GM23338 (cell line): ENCODE measurements at regions not wholly inside any gene's neighbourhood (a gene's known extent, or its start where the extent isn't known, plus 50 kb on each side); places are given as distances from the start of the nearest gene placed in this dataset.

ENCODE experiments used
- ATAC-seq: fragments of 200-7000 bp; cut with Tn5 transposase; 3 replicates; pipeline ENCODE4 v1.9.1; 2020
- DNase-seq: peaks from one replicate; pipeline ENCODE4 v3.0.0-alpha.2; 2015; ENCODE audit warnings: low spot score
- H2AFZ ChIP-seq: fragments of 200-600 bp; sonication (generic); 2 replicates; pipeline ENCODE4 v1.8.0; 2016; ENCODE audit warnings: antibody characterized with exemption, mild to moderate bottlenecking, moderate library complexity
- H3F3A ChIP-seq: fragments of 200-600 bp; sonication (generic); replicated peaks from 2 replicates; pipeline ENCODE4 v1.8.0; 2017; ENCODE audit warnings: antibody characterized with exemption, mixed run types, low read depth
- H3K27ac ChIP-seq: fragments of 200-600 bp; sonication (generic); 2 replicates; pipeline ENCODE4 v1.6.1; 2016; ENCODE audit warnings: low read depth
- H3K27me3 ChIP-seq: fragments of 200-600 bp; sonication (generic); 2 replicates; pipeline ENCODE4 v1.8.0; 2016; ENCODE audit warnings: mild to moderate bottlenecking, mixed run types, moderate library complexity; ENCODE audit not compliant: insufficient read depth
- H3K36me3 ChIP-seq: fragments of 200-600 bp; sonication (generic); 2 replicates; pipeline ENCODE4 v1.8.0; 2016; ENCODE audit warnings: mild to moderate bottlenecking; ENCODE audit not compliant: insufficient read depth
- H3K4me1 ChIP-seq: fragments of 200-600 bp; sonication (generic); 2 replicates; pipeline ENCODE4 v1.8.0; 2016; ENCODE audit warnings: mild to moderate bottlenecking, moderate library complexity; ENCODE audit not compliant: insufficient read depth
- H3K4me2 ChIP-seq: fragments of 200-600 bp; sonication (generic); 2 replicates; pipeline ENCODE4 v1.7.1; 2017; ENCODE audit warnings: mixed run types
- H3K4me3 ChIP-seq: fragments of 200-600 bp; sonication (generic); 2 replicates; pipeline ENCODE4 v1.6.1; 2016; ENCODE audit warnings: mixed run types
- H3K79me2 ChIP-seq: fragments of 200-600 bp; sonication (generic); replicated peaks from 2 replicates; pipeline ENCODE4 v1.8.0; 2017; ENCODE audit warnings: mild to moderate bottlenecking; ENCODE audit not compliant: insufficient read depth
- H3K9me2 ChIP-seq: fragments of 200-600 bp; sonication (generic); 2 replicates; pipeline ENCODE4 v1.8.0; 2017; ENCODE audit not compliant: insufficient read depth
- H4K20me1 ChIP-seq: fragments of 200-600 bp; sonication (generic); replicated peaks from 2 replicates; pipeline ENCODE4 v1.8.0; 2017; ENCODE audit warnings: mild to moderate bottlenecking; ENCODE audit not compliant: insufficient read depth
- H3K27ac Mint-ChIP-seq: 2 replicates; pipeline ENCODE4 v1.8.0; 2020; ENCODE audit warnings: inconsistent platforms, mild to moderate bottlenecking, moderate library complexity, mixed read lengths
- H3K27me3 Mint-ChIP-seq: 3 replicates; pipeline ENCODE4 v1.8.0; 2022; ENCODE audit warnings: low read depth, mild to moderate bottlenecking, moderate library complexity, mixed read lengths, inconsistent platforms; ENCODE audit not compliant: insufficient read depth, poor library complexity
- H3K36me3 Mint-ChIP-seq: 3 replicates; pipeline ENCODE4 v1.8.0; 2021; ENCODE audit warnings: low read depth, mild to moderate bottlenecking, inconsistent platforms, moderate library complexity, mixed read lengths
- H3K4me1 Mint-ChIP-seq: 3 replicates; pipeline ENCODE4 v1.8.0; 2020; ENCODE audit warnings: mild to moderate bottlenecking, inconsistent platforms, mixed read lengths
- H3K4me3 Mint-ChIP-seq: 3 replicates; pipeline ENCODE4 v1.8.0; 2021; ENCODE audit warnings: moderate library complexity, mild to moderate bottlenecking, inconsistent platforms, mixed read lengths
- H3K9me3 Mint-ChIP-seq: 3 replicates; pipeline ENCODE4 v1.8.0; 2020; ENCODE audit warnings: moderate library complexity, mild to moderate bottlenecking, inconsistent platforms, mixed read lengths
- CREB1 ChIP-seq: fragments of 250-450 bp; sonication (Bioruptor Pico); IDR thresholded peaks from 2 replicates; pipeline ENCODE4 v1.5.0; 2020; ENCODE audit warnings: low read depth, mild to moderate bottlenecking, moderate library complexity
- CTCF ChIP-seq, 2 experiments: fragments of 200-600 bp in 1 of 2; sonication (generic) in 1 of 2; conservative IDR thresholded peaks; 2 replicates each; pipeline versions ENCODE4 v1.5.1 to v1.6.1; 2016 to 2017; ENCODE audit warnings: antibody characterized with exemption in 2 of 2, low read depth in 2 of 2, mild to moderate bottlenecking in 2 of 2, moderate library complexity in 1 of 2
- EZH2 ChIP-seq: fragments of 200-600 bp; sonication (generic); IDR thresholded peaks from one replicate; pipeline ENCODE4 v1.8.0; 2017; ENCODE audit warnings: antibody characterized with exemption, mild to moderate bottlenecking, low read depth; ENCODE audit not compliant: unreplicated experiment
- EZH2phosphoT487 ChIP-seq: fragments of 200-600 bp; sonication (generic); IDR thresholded peaks from one replicate; pipeline ENCODE4 v1.8.1; 2018; ENCODE audit warnings: antibody characterized with exemption; ENCODE audit not compliant: unreplicated experiment
- JUNB ChIP-seq: IDR thresholded peaks from one replicate; pipeline ENCODE4 v1.6.1; 2016; ENCODE audit warnings: antibody characterized with exemption; ENCODE audit not compliant: unreplicated experiment
- POLR2AphosphoS5 ChIP-seq: IDR thresholded peaks from 2 replicates; pipeline ENCODE4 v1.6.1; 2016; ENCODE audit warnings: antibody characterized with exemption, low read depth
- REST ChIP-seq: IDR thresholded peaks from one replicate; pipeline ENCODE4 v1.6.1; 2018; ENCODE audit warnings: antibody characterized with exemption; ENCODE audit not compliant: unreplicated experiment
- STAT1 ChIP-seq: IDR thresholded peaks from one replicate; pipeline ENCODE4 v1.6.1; 2016; ENCODE audit warnings: antibody characterized with exemption; ENCODE audit not compliant: unreplicated experiment
- ZNF114 ChIP-seq: fragments of 250-450 bp; sonication (Bioruptor Pico); IDR thresholded peaks from 2 replicates; pipeline ENCODE4 v1.5.0; 2020; ENCODE audit warnings: mild to moderate bottlenecking, moderate library complexity
- ZNF331 ChIP-seq: fragments of 250-450 bp; sonication (Bioruptor Pico); IDR thresholded peaks from 2 replicates; pipeline ENCODE4 v1.5.0; 2020; ENCODE audit warnings: low read depth, mild to moderate bottlenecking, moderate library complexity
- ZNF462 ChIP-seq: fragments of 250-450 bp; sonication (Bioruptor Pico); IDR thresholded peaks from 2 replicates; pipeline ENCODE4 v1.5.0; 2020; ENCODE audit warnings: mild to moderate bottlenecking, moderate library complexity

GRCh38 chr18:1680108-1680507 lies 775.4 kb downstream of the ADCYAP1 start:
- Histone ChIP-seq H3K4me1 (no peaks in the 10 kb centered on the region), H3K36me3 (no peaks in the 10 kb centered on the region), H2AFZ (no peak overlapping the region), H4K20me1 (no peaks in the 10 kb centered on the region), H3F3A (no peaks in the 10 kb centered on the region), H3K27ac (no peak overlapping the region), H3K4me3 (no peak overlapping the region), H3K4me2 (no peak overlapping the region), H3K27me3 (no peaks in the 10 kb centered on the region), H3K9me2 (no peaks in the 10 kb centered on the region), H3K79me2 (no peaks in the 10 kb centered on the region)
- no peak for ATAC-seq
- no peak for TF ChIP-seq CTCF (conservative IDR thresholded peaks at IDR 0.05; ENCODE audit: low read depth in 2 of 2)
- TF ChIP-seq REST = no peak
- no peak for TF ChIP-seq STAT1
- TF ChIP-seq ZNF331 = no peak
- TF ChIP-seq EZH2 = no peak
- no peak for TF ChIP-seq CREB1 (CRISPR knock-in tag)
- no peak for TF ChIP-seq EZH2phosphoT487
- no peak for TF ChIP-seq ZNF462
- no peak for TF ChIP-seq ZNF114
- TF ChIP-seq POLR2AphosphoS5 = no peak
- no peak for TF ChIP-seq JUNB
- Mint-ChIP-seq H3K36me3 (no peaks in the 10 kb centered on the region), H3K27me3 (no peaks in the 10 kb centered on the region), H3K4me3 (no peak overlapping the region), H3K9me3 (no peaks in the 10 kb centered on the region), H3K27ac (no peak overlapping the region), H3K4me1 (peaks cover 9% of the 10 kb centered on the region)
- no peak for DNase-seq
